NCI-H524 treated with DMSO at 0.1 percent for 48 hours (cell line): ENCODE measurements at regions not wholly inside any gene's neighbourhood (a gene's known extent, or its start where the extent isn't known, plus 50 kb on each side); places are given as distances from the start of the nearest gene placed in this dataset.

Experiments
- DNase-seq: peaks from one replicate; lab custom pipeline; 2025; lab: John Stamatoyannopoulos, UW

DNA sequence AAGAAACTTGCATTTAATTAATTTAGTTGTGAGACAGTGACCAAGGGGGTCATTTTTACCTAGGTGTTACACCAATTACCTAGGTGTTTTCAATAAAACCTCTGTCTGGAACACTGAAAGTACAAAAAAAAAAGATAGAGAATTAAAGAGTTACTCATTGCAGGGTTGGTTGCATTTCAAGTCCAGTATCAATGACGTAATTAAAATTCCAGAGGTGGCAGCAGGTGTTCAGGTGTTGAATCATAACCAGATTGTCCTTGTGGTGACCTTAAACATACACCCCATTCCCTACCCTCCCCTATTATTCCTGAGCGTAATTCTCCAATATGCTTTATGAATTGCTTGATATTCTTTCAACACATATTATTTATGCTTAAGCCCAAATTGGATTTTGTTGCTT, 352.0 kb upstream of the SLC8A1 start:
- no peak for DNase-seq

DNA sequence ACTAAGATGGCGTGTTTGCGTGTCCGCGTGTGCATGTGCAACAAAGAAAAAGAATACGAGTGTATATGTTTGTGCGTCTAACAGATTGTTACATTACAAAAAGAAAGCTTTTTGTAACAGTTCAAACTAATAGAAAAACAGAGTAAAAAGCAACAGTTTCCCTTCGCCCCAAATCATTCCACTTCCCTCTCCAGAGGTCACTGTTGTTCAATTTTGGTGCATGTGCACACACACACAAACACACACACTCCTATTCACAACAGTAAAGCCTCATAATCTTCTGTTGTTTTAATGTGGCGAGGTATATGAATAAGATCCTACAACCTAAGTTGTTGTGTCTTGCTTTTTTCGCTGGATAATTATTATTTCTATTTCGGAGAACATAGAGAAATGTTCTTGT, 357.3 kb upstream of the SLC8A1 start:
- DNase-seq: no peak

GRCh38 chr2:40814616-40815015, 362.7 kb upstream of the SLC8A1 start:
- DNase-seq: no peak

DNA sequence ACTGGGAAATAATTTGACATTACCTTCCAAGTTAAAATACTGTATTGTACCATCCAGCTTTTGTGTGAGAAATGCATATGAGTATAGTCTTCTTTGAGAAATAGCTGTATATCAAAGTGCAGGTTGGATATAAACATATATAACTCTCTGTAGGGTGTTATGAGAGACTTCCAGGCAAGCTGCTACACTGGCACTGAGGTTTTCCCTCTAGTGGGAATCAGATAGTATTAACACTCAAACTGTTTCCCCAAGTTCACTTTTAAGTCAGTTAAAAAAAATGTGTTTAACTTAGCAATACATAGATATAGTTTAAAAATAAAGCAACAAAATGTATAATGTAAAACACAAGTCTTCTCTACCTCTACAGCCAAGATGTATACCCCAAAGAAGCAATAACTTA, 368.4 kb upstream of the SLC8A1 start:
- DNase-seq: no peak

- no peak for DNase-seq
Measured at GRCh38 chr2:40823478-40823877, 371.6 kb upstream of the SLC8A1 start.

GRCh38 chr2:40824278-40824677, 372.4 kb upstream of the SLC8A1 start:
- no peak for DNase-seq

DNA sequence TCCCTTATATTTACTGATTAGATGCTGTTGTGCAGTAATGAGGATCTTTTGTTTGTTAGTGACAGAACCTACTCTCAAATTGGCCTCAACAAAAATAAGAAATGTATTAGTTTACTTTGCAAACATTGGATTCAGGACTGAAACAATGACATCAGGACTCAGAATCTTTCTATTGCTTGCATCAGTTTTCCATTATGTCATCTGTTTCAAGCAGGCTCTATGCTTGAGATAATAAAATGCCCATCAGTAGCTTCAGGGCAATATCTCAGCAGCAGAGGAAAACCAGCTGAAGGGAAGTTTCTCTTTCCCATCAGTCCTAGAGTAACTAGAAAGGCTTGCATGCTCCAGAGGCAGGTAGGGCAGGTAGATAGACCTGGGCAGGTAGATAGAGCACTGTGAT, 375.5 kb upstream of the SLC8A1 start:
- DNase-seq: no peak

- DNase-seq: no peak
Measured at GRCh38 chr2:40831321-40831873, 379.5 kb upstream of the SLC8A1 start.

- DNase-seq: no peak
Measured at GRCh38 chr2:40841856-40842255, 390.0 kb upstream of the SLC8A1 start.

GRCh38 chr2:40844353-40845277, 392.7 kb upstream of the SLC8A1 start:
- no peak for DNase-seq

- no peak for DNase-seq
Measured at GRCh38 chr2:40851661-40852060, 399.8 kb upstream of the SLC8A1 start.

DNA sequence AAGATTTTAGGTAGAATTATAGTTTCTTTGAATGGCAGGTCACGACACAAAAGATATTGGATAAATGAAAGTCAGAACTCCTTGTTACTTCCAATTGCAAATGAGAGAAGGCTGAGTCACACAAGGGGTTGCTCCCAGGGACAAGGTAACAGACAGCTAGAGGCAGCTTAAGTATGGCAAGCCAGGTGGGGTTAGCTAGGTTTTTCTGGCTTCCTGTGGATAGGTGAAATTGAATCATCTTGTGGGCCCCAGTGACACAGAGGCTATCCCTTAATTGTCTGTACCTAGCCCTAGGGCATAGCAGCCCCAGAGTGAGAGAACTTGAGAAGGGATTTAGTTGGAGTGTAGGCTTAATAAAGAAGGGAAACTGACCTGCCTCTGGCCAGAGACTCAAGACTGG, 407.7 kb upstream of the SLC8A1 start:
- no peak for DNase-seq

GRCh38 chr2:40867829-40868228, 415.9 kb upstream of the SLC8A1 start:
- no peak for DNase-seq

DNA sequence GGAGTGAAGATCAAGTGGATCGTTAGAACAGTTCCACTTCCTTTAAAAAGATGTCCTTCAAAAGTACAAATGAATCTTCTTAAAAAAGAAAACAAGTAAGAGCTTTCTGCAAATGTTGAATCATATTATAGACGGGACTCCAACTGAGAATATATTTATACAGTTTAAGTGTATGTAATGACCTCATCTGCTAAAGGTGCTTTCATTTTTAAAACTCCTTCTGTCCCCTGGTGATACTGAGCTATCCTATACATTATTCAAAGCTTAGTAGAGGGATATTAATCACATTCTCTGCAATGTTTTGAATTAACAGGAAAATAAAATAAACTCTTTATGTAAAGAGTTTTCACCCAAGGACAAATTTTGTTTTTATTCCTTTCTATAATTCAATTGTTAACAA, 420.7 kb upstream of the SLC8A1 start:
- no peak for DNase-seq

DNA sequence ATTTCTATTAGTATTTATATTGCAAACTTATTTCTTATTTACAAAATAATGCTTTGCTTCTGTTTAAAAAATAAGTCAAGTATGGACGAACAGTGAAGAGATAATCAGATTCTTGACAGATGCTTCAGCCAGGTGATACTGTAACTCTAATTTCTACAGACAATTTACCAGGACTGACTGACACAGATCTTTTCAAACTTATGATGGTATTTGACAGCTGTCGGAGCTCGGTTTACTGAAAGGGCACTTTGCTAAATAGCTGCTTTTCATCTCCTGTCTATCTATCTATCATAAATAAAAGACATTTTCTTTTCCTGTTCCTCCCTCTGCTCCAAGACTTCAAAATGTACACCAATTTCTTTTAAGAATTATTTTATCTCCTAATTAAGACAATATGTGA, 422.5 kb upstream of the SLC8A1 start:
- DNase-seq: no peak

DNA sequence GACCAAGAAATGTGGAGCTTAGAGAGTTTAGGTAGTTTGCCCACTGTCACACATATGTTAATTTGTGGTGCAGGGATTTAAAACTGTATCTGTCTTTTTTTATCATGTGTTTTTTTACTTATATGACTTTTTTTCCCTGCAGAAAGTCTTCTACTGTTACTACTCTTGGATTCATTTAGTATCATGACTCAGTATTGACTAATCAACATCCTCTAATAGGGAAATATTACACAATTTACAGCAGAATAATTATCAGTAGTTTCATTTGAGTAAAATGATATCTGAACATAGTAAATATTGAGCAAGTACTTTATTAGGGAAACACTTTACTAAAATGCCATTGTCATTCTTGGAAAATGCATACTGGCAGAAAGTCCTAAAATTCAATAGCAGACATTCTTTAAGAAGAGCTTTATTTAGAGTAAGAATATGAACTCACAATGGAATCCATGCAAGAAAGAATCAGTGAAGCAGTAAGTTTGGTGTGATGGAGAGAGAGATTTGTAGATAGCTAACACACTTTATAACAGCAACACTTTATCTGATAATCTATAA, 425.9 kb upstream of the SLC8A1 start:
- no peak for DNase-seq

GRCh38 chr2:40879305-40879704, 427.4 kb upstream of the SLC8A1 start:
- DNase-seq: no peak

- no peak for DNase-seq
Measured at GRCh38 chr2:40886100-40886499, 434.2 kb upstream of the SLC8A1 start.

- no peak for DNase-seq
Measured at GRCh38 chr2:40886655-40887054, 434.8 kb upstream of the SLC8A1 start.

DNA sequence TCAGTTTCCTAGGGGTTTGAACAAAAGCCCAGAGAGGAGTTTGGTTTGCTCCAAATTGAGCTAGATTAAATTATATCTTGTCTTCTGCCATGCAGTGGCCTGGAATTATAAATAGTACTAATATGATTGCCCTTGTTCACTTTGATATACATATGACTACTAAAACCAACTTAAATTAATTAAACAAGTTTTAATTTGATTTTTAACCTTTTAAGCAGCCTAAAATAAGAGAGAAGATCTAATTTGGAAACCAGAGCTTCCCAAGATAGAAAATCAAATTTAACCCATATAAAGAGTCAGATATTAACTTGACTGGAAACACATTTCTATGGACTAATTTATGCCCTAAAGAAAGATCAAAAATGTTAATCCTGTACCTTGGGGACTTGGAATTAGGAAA, 444.5 kb upstream of the SLC8A1 start:
- DNase-seq: no peak

- no peak for DNase-seq
Measured at GRCh38 chr2:40914666-40915065, 462.8 kb upstream of the SLC8A1 start.

DNA sequence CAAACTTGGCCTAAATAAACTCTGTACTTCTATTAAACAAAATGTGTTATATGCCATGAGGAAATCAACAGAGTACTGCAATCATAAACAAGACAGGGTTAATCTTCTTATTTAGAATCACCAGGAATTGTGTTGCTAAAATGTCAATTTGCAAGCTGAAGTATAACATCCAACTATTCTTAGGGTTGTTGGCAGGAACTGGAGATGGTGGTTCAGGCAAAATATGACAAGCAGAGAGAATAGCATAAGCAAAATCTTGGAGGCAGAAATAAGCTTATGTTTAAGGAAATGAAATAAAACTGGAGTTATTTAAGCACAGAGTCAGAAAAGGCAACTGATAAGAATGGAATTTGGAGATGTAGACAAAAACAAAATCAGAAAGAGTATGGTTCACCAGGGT, 463.8 kb upstream of the SLC8A1 start:
- DNase-seq: no peak

- no peak for DNase-seq
Measured at GRCh38 chr2:40935349-40935748, 483.5 kb upstream of the SLC8A1 start.

DNA sequence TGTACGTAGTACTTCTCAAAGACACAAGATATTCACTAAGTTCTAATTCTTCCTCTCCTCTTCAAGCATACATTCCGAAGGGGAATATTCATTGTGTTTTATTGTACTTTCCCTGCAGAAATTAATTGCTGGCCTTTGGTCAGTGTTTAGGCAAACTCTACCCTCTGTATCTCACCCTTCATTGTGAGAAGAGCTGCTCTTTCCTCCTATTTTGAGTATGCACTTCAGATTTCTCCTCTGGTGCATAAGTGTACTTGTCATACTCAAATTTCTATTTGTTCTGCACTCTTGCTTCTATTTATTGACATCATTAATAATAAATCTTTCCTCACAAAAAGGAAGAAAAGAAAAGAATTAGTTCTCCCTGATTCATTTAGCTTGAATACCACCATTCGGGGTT, 485.4 kb upstream of the SLC8A1 start:
- DNase-seq: no peak
